ENCODE measurements at regions not wholly inside any gene's neighbourhood (a gene's known extent, or its start where the extent isn't known, plus 50 kb on each side); places are given as distances from the start of the nearest gene placed in this dataset.
"Not testable (repeated sequence)": the region's sequence is repeated elsewhere in the genome, so short reads cannot be mapped to it uniquely, and the experiment has no call there.

DNA sequence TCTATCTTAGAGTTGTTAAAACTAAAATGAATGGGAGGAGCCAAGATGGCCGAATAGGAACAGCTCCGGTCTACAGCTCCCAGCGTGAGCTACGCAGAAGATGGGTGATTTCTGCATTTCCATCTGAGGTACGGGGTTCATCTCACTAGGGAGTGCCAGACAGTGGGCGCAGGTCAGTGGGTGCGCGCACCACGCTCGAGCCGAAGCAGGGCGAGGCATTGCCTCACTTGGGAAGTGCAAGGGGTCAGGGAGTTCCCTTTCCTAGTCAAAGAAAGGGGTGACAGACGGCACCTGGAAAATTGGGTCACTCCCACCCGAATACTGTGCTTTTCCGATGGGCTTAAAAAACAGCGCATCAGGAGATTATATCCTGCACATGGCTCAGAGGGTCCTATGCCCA is 140.3 kb upstream of the MRPS30 start:
- TF ChIP-seq, protein P1, sequence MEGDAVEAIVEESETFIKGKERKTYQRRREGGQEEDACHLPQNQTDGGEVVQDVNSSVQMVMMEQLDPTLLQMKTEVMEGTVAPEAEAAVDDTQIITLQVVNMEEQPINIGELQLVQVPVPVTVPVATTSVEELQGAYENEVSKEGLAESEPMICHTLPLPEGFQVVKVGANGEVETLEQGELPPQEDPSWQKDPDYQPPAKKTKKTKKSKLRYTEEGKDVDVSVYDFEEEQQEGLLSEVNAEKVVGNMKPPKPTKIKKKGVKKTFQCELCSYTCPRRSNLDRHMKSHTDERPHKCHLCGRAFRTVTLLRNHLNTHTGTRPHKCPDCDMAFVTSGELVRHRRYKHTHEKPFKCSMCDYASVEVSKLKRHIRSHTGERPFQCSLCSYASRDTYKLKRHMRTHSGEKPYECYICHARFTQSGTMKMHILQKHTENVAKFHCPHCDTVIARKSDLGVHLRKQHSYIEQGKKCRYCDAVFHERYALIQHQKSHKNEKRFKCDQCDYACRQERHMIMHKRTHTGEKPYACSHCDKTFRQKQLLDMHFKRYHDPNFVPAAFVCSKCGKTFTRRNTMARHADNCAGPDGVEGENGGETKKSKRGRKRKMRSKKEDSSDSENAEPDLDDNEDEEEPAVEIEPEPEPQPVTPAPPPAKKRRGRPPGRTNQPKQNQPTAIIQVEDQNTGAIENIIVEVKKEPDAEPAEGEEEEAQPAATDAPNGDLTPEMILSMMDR (conservative IDR thresholded peaks at IDR 0.05; ENCODE audit: low read length), result not testable (repeated sequence)
- not testable (repeated sequence) for TF ChIP-seq EZH2phosphoT487 (IDR thresholded peaks at IDR 0.05; ENCODE audit: borderline replicate concordance, low read depth, low read length)

Measured in OCI-LY7 (cell line).